K562 (cell line): ENCODE measurements at regions not wholly inside any gene's neighbourhood (a gene's known extent, or its start where the extent isn't known, plus 50 kb on each side); places are given as distances from the start of the nearest gene placed in this dataset.

Experiments used
- ATAC-seq: fragments of 200-7000 bp; cut with Tn5 transposase; 3 replicates; pipeline ENCODE4 v1.9.1; 2020; ENCODE audit warnings: moderate library complexity
- BruUV-seq: library from RNA; stranded (reverse); fragments of 400-500 nt; replicated peaks from 2 replicates; lab custom pipeline; 2021; lab: Mats Ljungman, UMichigan
- CTCF ChIA-PET: fragments of 300-600 bp; formaldehyde crosslinking; extraction: SDS; loops from one replicate; lab custom pipeline; 2021; ENCODE audit warnings: low intra/inter-chr PET ratio; lab: Yijun Ruan, JAX
- POLR2A ChIA-PET: fragments of 300-600, 350-650 bp; sonication (Branson Sonifier 250); formaldehyde crosslinking; extraction: SDS; loops from one replicate; lab custom pipeline; 2021; ENCODE audit warnings: antibody characterized with exemption, inconsistent platforms; lab: Yijun Ruan, JAX
- DNase-seq, 4 experiments: peaks; one replicate each; pipeline versions ENCODE4 v3.0.0 to v3.0.0-alpha.2; 2011 to 2018; ENCODE audit warnings: low spot score in 3 of 4, mixed read lengths in 3 of 4; ENCODE audit errors: extremely low read depth in 1 of 4
- FAIRE-seq: peaks from 2 replicates; lab custom pipeline; 2011; peaks lifted over from hg19 to GRCh38; lab: Jason Lieb, UNC
- H2AFZ ChIP-seq: 2 replicates; pipeline ENCODE4 v1.6.0; 2011; ENCODE audit warnings: low read depth, low read length, control low read depth, inconsistent platforms
- H3K27ac ChIP-seq: fragments of 200-600 bp; 3 replicates; pipeline ENCODE4 v1.8.0; 2011; ENCODE audit warnings: low read depth, mild to moderate bottlenecking, control low read depth, inconsistent platforms, low read length, moderate library complexity, mixed read lengths; ENCODE audit errors: extremely low read depth
- H3K27me3 ChIP-seq, 2 experiments: fragments of 300-600 bp in 1 of 2; 2 replicates in 1 of 2; 3 replicates in 1 of 2; pipeline versions ENCODE4 v1.6.0 to v1.8.0; 2011; ENCODE audit warnings: inconsistent platforms in 2 of 2, low read length in 2 of 2, mild to moderate bottlenecking in 1 of 2, mixed read lengths in 1 of 2, moderate library complexity in 1 of 2; ENCODE audit not compliant: control insufficient read depth in 2 of 2, insufficient read depth in 2 of 2
- H3K36me3 ChIP-seq: fragments of 300-600 bp; 3 replicates; pipeline ENCODE4 v1.8.0; 2011; ENCODE audit warnings: mild to moderate bottlenecking, low read length, inconsistent platforms; ENCODE audit not compliant: control insufficient read depth, insufficient read depth
- H3K4me1 ChIP-seq, 2 experiments: fragments of 200-600 bp in 1 of 2; replicated peaks in 1 of 2; 2 replicates in 1 of 2; 3 replicates in 1 of 2; pipeline versions ENCODE4 v1.5.1 to v1.8.0; 2011; ENCODE audit warnings: inconsistent platforms in 2 of 2, low read length in 2 of 2, mild to moderate bottlenecking in 1 of 2, mixed read lengths in 1 of 2, moderate library complexity in 1 of 2; ENCODE audit not compliant: control insufficient read depth in 2 of 2, insufficient read depth in 2 of 2
- H3K4me2 ChIP-seq: 2 replicates; pipeline ENCODE4 v1.6.1; 2011; ENCODE audit warnings: low read length, control low read depth, inconsistent platforms, mixed read lengths; ENCODE audit not compliant: insufficient read depth
- H3K4me3 ChIP-seq: fragments of 200-600 bp; sonication (generic), shearing (Covaris generic); 2 replicates; pipeline ENCODE4 v1.5.1; 2016; ENCODE audit warnings: control low read depth, inconsistent platforms
- H3K79me2 ChIP-seq: fragments of 200-600 bp; 3 replicates; pipeline ENCODE4 v1.8.0; 2011; ENCODE audit warnings: low read length, inconsistent platforms; ENCODE audit not compliant: control insufficient read depth, insufficient read depth
- H3K9ac ChIP-seq, 2 experiments: 2 replicates each; pipeline versions ENCODE4 v1.6.0 to v1.6.1; 2011; ENCODE audit warnings: low read depth in 2 of 2, low read length in 2 of 2, control low read depth in 1 of 2, inconsistent platforms in 1 of 2, mild to moderate bottlenecking in 1 of 2, mixed read lengths in 1 of 2; ENCODE audit not compliant: insufficient read depth in 1 of 2
- H3K9me1 ChIP-seq: one replicate; pipeline ENCODE4 v1.6.0; 2011; ENCODE audit warnings: inconsistent platforms, mild to moderate bottlenecking, low read length, moderate library complexity; ENCODE audit not compliant: control insufficient read depth, insufficient read depth
- H3K9me3 ChIP-seq: replicated peaks from 2 replicates; pipeline ENCODE4 v1.5.1; 2011; ENCODE audit warnings: low read depth, low read length, inconsistent platforms; ENCODE audit not compliant: control insufficient read depth, insufficient read depth
- H4K20me1 ChIP-seq: replicated peaks from 2 replicates; pipeline ENCODE4 v1.6.1; 2011; ENCODE audit warnings: low read length, inconsistent platforms, mixed read lengths; ENCODE audit not compliant: control insufficient read depth, insufficient read depth
- DMBX1 ChIP-seq: fragments of 250-450 bp; sonication (Bioruptor Pico); IDR thresholded peaks from 2 replicates; pipeline ENCODE4 v1.8.0; 2022; ENCODE audit warnings: inconsistent platforms, mild to moderate bottlenecking, moderate library complexity, borderline replicate concordance
- ETV1 ChIP-seq: fragments of 450-650 bp; conservative IDR thresholded peaks from 2 replicates; pipeline ENCODE4 v1.6.1; 2016; ENCODE audit warnings: missing genetic modification characterization, control low read depth, low read depth, missing compliant biosample characterization
- FUS ChIP-seq: fragments of 200-400 bp; formaldehyde crosslinking; optimal IDR thresholded peaks from 2 replicates; pipeline ENCODE3; 2017; ENCODE audit warnings: low read depth, low read length
- GATAD2A ChIP-seq: fragments of 450-650 bp; IDR thresholded peaks from 2 replicates; pipeline ENCODE4 v1.6.1; 2017
- GATAD2B ChIP-seq: fragments of 450-650 bp; IDR thresholded peaks from 2 replicates; pipeline ENCODE4 v1.6.1; 2017; ENCODE audit warnings: mild to moderate bottlenecking, borderline replicate concordance
- GTF2B ChIP-seq: IDR thresholded peaks from 2 replicates; pipeline ENCODE4 v1.6.1; 2011; ENCODE audit not compliant: insufficient read length; ENCODE audit errors: extremely low read depth
- MTA2 ChIP-seq: fragments of 450-650 bp; IDR thresholded peaks from 2 replicates; pipeline ENCODE4 v1.6.1; 2016; ENCODE audit warnings: low read depth
- POLR3A ChIP-seq: IDR thresholded peaks from 2 replicates; pipeline ENCODE4 v1.6.1; 2011; ENCODE audit warnings: borderline replicate concordance, mild to moderate bottlenecking, moderate library complexity; ENCODE audit not compliant: insufficient read length, insufficient read depth; ENCODE audit errors: extremely low read depth
- RAD21 ChIP-seq, 2 experiments: fragments of 250-450 bp in 1 of 2; fragments of 450-650 bp in 1 of 2; sonication (Bioruptor Pico) in 1 of 2; formaldehyde crosslinking in 1 of 2; IDR thresholded peaks in 1 of 2; conservative IDR thresholded peaks in 1 of 2; 2 replicates each; pipeline versions ENCODE4 v1.4.0 to v1.8.0; 2020 to 2022; ENCODE audit warnings: mild to moderate bottlenecking in 2 of 2, moderate library complexity in 1 of 2
- RFX1 ChIP-seq: fragments of 450-650 bp; IDR thresholded peaks from 2 replicates; pipeline ENCODE4 v1.6.1; 2016; ENCODE audit warnings: mild to moderate bottlenecking, moderate library complexity
- RNF2 ChIP-seq: sonication (generic); IDR thresholded peaks from 2 replicates; pipeline ENCODE4 v1.6.1; 2016
- SMARCA4 ChIP-seq: fragments of 450-650 bp; IDR thresholded peaks from 2 replicates; pipeline ENCODE4 v1.6.1; 2016
- SMARCE1 ChIP-seq: fragments of 450-650 bp; IDR thresholded peaks from 2 replicates; pipeline ENCODE4 v1.7.1; 2016; ENCODE audit warnings: mild to moderate bottlenecking
- TBP ChIP-seq: optimal IDR thresholded peaks from 2 replicates; pipeline ENCODE3; 2011; ENCODE audit warnings: low read depth, low read length, improper control_type of control experiment
- TRIM28 ChIP-seq: fragments of 450-650 bp; IDR thresholded peaks from 2 replicates; pipeline ENCODE4 v1.6.1; 2017
- XRCC5 ChIP-seq: fragments of 200-400 bp; formaldehyde crosslinking; IDR thresholded peaks from 2 replicates; pipeline ENCODE4 v1.6.1; 2017; ENCODE audit warnings: low read depth, mild to moderate bottlenecking, low read length
- ZEB2 ChIP-seq: fragments of 450-650 bp; IDR thresholded peaks from 2 replicates; pipeline ENCODE4 v1.6.1; 2016
- ZNF764 ChIP-seq: fragments of 250-450 bp; sonication (Bioruptor Pico); IDR thresholded peaks from 2 replicates; pipeline ENCODE4 v1.4.0; 2020; ENCODE audit warnings: low read depth, mild to moderate bottlenecking, moderate library complexity
- ZNF766 ChIP-seq: fragments of 200-800 bp; sonication (Bioruptor generic); conservative IDR thresholded peaks from 2 replicates; pipeline ENCODE4 v1.6.1; 2016; ENCODE audit warnings: missing genetic modification characterization, missing compliant biosample characterization
- WGBS: fragments of 100-300 bp; shearing (Covaris generic); methylation state at CpG from one replicate; pipeline ENCODE4 v1.1.6; 2016; ENCODE audit warnings: low coverage, mixed read lengths; ENCODE audit not compliant: insufficient coverage; ENCODE audit errors: missing lambda C conversion rate; 5-methylcytosine and 5-hydroxymethylcytosine counted together
- in situ Hi-C: fragments of 300-500 bp; cut with MboI; formaldehyde crosslinking; loops from 4 replicates; pipeline ENCODE4 v1.15.0; 2018; ENCODE audit warnings: inconsistent platforms, mixed read lengths
- intact Hi-C: fragments of 100-400 bp; cut with micrococcal nuclease; formaldehyde crosslinking; loops from 2 replicates; pipeline ENCODE4 v1.14.2; 2022
- TF ChIP-seq, protein P1 (sequence below): sonication (generic); formaldehyde crosslinking; IDR thresholded peaks from 2 replicates; pipeline ENCODE4 v1.8.1; 2023; ENCODE audit warnings: mild to moderate bottlenecking, missing genetic modification reagents

- Histone ChIP-seq H3K4me3 (no peak overlapping the region), H3K4me2 (no peak overlapping the region), H3K27me3 (peaks cover 2 to 12% of the 10 kb centered on the region in 2 experiments; a peak in 1 of 5 replicates), H3K36me3 (no peaks in the 10 kb centered on the region), H3K27ac (no peak overlapping the region), H2AFZ (no peak overlapping the region), H4K20me1 (no peaks in the 10 kb centered on the region), H3K9me1 (no peaks in the 10 kb centered on the region), H3K79me2 (no peaks in the 10 kb centered on the region), H3K9me3 (no peaks in the 10 kb centered on the region), H3K4me1 (peaks cover 0 to 6% of the 10 kb centered on the region in 2 experiments; a peak in 2 of 5 replicates), H3K9ac (no peak overlapping the region)
- FAIRE-seq = no peak
- in situ Hi-C loops (no loop called here), intact Hi-C loops (no loop called here)
- no TSS peak for BruUV-seq
- ChIA-PET CTCF (no interaction called here), POLR2A (no interaction called here)
- 0% methylated on average over 1 of the region's 1 CpG for WGBS
- ATAC-seq = peak; percentile 62; the same call in 2 of the 3 replicates
- peak in 1 of 4 experiments; percentile 32 for DNase-seq
- TF ChIP-seq XRCC5 = no peak
- no peak for TF ChIP-seq SMARCA4
- no peak for TF ChIP-seq RNF2
- 0 out of 2 replicates have a peak, but pooled peaks have one; percentile 40 for TF ChIP-seq ZNF766
- TF ChIP-seq RAD21 (CRISPR knock-in tag; conservative IDR thresholded peaks at IDR 0.05 in 1 of 2, IDR thresholded peaks at IDR 0.05 in 1 of 2) = no peak
- TF ChIP-seq ZNF764 (CRISPR knock-in tag) = no peak
- TF ChIP-seq GTF2B = no peak
- no peak for TF ChIP-seq TBP
- TF ChIP-seq TRIM28 = no peak
- TF ChIP-seq MTA2 = no peak
- peak; percentile 19; the same call in 1 of the 2 replicates for TF ChIP-seq DMBX1 (CRISPR knock-in tag)
- no peak for TF ChIP-seq POLR3A
- no peak for TF ChIP-seq ZEB2
- no peak for TF ChIP-seq RFX1
- no peak for TF ChIP-seq GATAD2B
- TF ChIP-seq, protein P1, sequence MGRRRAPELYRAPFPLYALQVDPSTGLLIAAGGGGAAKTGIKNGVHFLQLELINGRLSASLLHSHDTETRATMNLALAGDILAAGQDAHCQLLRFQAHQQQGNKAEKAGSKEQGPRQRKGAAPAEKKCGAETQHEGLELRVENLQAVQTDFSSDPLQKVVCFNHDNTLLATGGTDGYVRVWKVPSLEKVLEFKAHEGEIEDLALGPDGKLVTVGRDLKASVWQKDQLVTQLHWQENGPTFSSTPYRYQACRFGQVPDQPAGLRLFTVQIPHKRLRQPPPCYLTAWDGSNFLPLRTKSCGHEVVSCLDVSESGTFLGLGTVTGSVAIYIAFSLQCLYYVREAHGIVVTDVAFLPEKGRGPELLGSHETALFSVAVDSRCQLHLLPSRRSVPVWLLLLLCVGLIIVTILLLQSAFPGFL (CRISPR knock-in tag) = no peak
- no peak for TF ChIP-seq ETV1 (tag)
- no peak for TF ChIP-seq GATAD2A
- TF ChIP-seq SMARCE1 = no peak
- no peak for TF ChIP-seq FUS
Measured at GRCh38 chr9:124149992-124150391, 107.8 kb upstream of the NEK6 start.
